MM.1S (cell line): ENCODE measurements at regions not wholly inside any gene's neighbourhood (a gene's known extent, or its start where the extent isn't known, plus 50 kb on each side); places are given as distances from the start of the nearest gene placed in this dataset.

Source experiments
- DNase-seq: peaks from one replicate; pipeline ENCODE4 v3.0.0-alpha.2; 2015
- H2AFZ ChIP-seq: fragments of 300-600 bp; sonication (generic); 2 replicates; pipeline ENCODE4 v1.6.0; 2016; ENCODE audit warnings: antibody characterized with exemption, low read length
- H3F3A ChIP-seq: fragments of 300-600 bp; sonication (generic); 2 replicates; pipeline ENCODE4 v1.6.1; 2016; ENCODE audit warnings: mild to moderate bottlenecking, antibody characterized with exemption, low read length, moderate library complexity, mixed read lengths; ENCODE audit not compliant: insufficient read depth
- H3K27ac ChIP-seq: fragments of 300-600 bp; sonication (generic); 2 replicates; pipeline ENCODE4 v1.5.1; 2016; ENCODE audit warnings: mild to moderate bottlenecking, low read length
- H3K27me3 ChIP-seq: fragments of 300-600 bp; sonication (generic); replicated peaks from 2 replicates; pipeline ENCODE4 v1.6.0; 2016; ENCODE audit warnings: low read length; ENCODE audit not compliant: insufficient read depth
- H3K36me3 ChIP-seq: fragments of 300-600 bp; sonication (generic); replicated peaks from 2 replicates; pipeline ENCODE4 v1.6.1; 2016; ENCODE audit warnings: mild to moderate bottlenecking, low read length, mixed read lengths; ENCODE audit not compliant: insufficient read depth
- H3K4me1 ChIP-seq: fragments of 300-600 bp; sonication (generic); 2 replicates; pipeline ENCODE4 v1.6.1; 2016; ENCODE audit warnings: low read length, mixed read lengths
- H3K4me2 ChIP-seq: fragments of 300-600 bp; sonication (generic); 2 replicates; pipeline ENCODE4 v1.6.0; 2016; ENCODE audit warnings: low read depth, low read length
- H3K4me3 ChIP-seq: fragments of 300-600 bp; sonication (generic); 2 replicates; pipeline ENCODE4 v1.5.1; 2016; ENCODE audit warnings: low read length, mixed read lengths
- H3K79me2 ChIP-seq: fragments of 300-600 bp; sonication (generic); 2 replicates; pipeline ENCODE4 v1.6.1; 2016; ENCODE audit warnings: mixed run types, low read length, mixed read lengths
- H3K9ac ChIP-seq: fragments of 300-600 bp; sonication (generic); 2 replicates; pipeline ENCODE4 v1.6.1; 2016; ENCODE audit warnings: low read length, mixed read lengths
- H3K9me2 ChIP-seq: fragments of 300-600 bp; sonication (generic); replicated peaks from 2 replicates; pipeline ENCODE4 v1.6.1; 2016; ENCODE audit warnings: mild to moderate bottlenecking, low read length, mixed read lengths; ENCODE audit not compliant: insufficient read depth
- H3K9me3 ChIP-seq: fragments of 300-600 bp; sonication (generic); replicated peaks from 2 replicates; pipeline ENCODE4 v1.6.1; 2016; ENCODE audit warnings: mild to moderate bottlenecking, low read length, mixed read lengths; ENCODE audit not compliant: insufficient read depth
- H4K20me1 ChIP-seq: fragments of 300-600 bp; sonication (generic); 2 replicates; pipeline ENCODE4 v1.6.1; 2016; ENCODE audit warnings: mild to moderate bottlenecking, low read length, moderate library complexity, mixed read lengths; ENCODE audit not compliant: insufficient read depth
- CTCF ChIP-seq: fragments of 300-600 bp; sonication (generic); IDR thresholded peaks from 2 replicates; pipeline ENCODE4 v1.5.1; 2016; ENCODE audit warnings: antibody characterized with exemption, low read length, mixed read lengths
- EZH2 ChIP-seq: fragments of 300-600 bp; sonication (generic); optimal IDR thresholded peaks from 2 replicates; pipeline ENCODE3; 2017; ENCODE audit warnings: low read depth, mild to moderate bottlenecking, antibody characterized with exemption, low read length, mixed read lengths
- EZH2phosphoT487 ChIP-seq: fragments of 300-600 bp; sonication (generic); IDR thresholded peaks from 2 replicates; pipeline ENCODE4 v1.6.1; 2018; ENCODE audit warnings: antibody characterized with exemption, low read length

GRCh38 chr11:116053548-116053919, 549.3 kb upstream of the CADM1 start:
- Histone ChIP-seq H3K9me3 (no peaks in the 10 kb centered on the region), H3K9me2 (no peaks in the 10 kb centered on the region), H4K20me1 (no peaks in the 10 kb centered on the region), H3K4me2 (no peak overlapping the region), H3K79me2 (no peaks in the 10 kb centered on the region), H2AFZ (no peak overlapping the region), H3K4me1 (no peaks in the 10 kb centered on the region), H3K36me3 (no peaks in the 10 kb centered on the region), H3K27ac (no peak overlapping the region), H3F3A (no peaks in the 10 kb centered on the region), H3K4me3 (no peak overlapping the region), H3K9ac (no peak overlapping the region), H3K27me3 (no peaks in the 10 kb centered on the region)
- TF ChIP-seq EZH2, result no peak
- TF ChIP-seq CTCF, result no peak
- TF ChIP-seq EZH2phosphoT487, result no peak
- no peak for DNase-seq

- Histone ChIP-seq H3F3A (no peaks in the 10 kb centered on the region), H3K27me3 (no peaks in the 10 kb centered on the region), H3K4me1 (no peaks in the 10 kb centered on the region), H3K9ac (no peak overlapping the region), H3K9me2 (no peaks in the 10 kb centered on the region), H3K4me2 (no peak overlapping the region), H3K27ac (no peak overlapping the region), H2AFZ (no peak overlapping the region), H3K36me3 (no peaks in the 10 kb centered on the region), H4K20me1 (no peaks in the 10 kb centered on the region), H3K4me3 (no peak overlapping the region), H3K9me3 (no peaks in the 10 kb centered on the region), H3K79me2 (no peaks in the 10 kb centered on the region)
- DNase-seq, result no peak
- no peak for TF ChIP-seq EZH2phosphoT487
- TF ChIP-seq CTCF, result no peak
- no peak for TF ChIP-seq EZH2
Observed at GRCh38 chr11:116052603-116053547, 548.7 kb upstream of the CADM1 start.

- no peak for DNase-seq
- Histone ChIP-seq H3K9me2 (no peaks in the 10 kb centered on the region), H3F3A (no peaks in the 10 kb centered on the region), H3K9ac (no peak overlapping the region), H3K4me3 (no peak overlapping the region), H3K36me3 (no peaks in the 10 kb centered on the region), H3K79me2 (no peaks in the 10 kb centered on the region), H3K27me3 (no peaks in the 10 kb centered on the region), H4K20me1 (no peaks in the 10 kb centered on the region), H2AFZ (no peak overlapping the region), H3K4me1 (no peaks in the 10 kb centered on the region), H3K4me2 (no peak overlapping the region), H3K9me3 (no peaks in the 10 kb centered on the region), H3K27ac (no peak overlapping the region)
- TF ChIP-seq EZH2phosphoT487, result no peak
Observed at GRCh38 chr11:116051494-116051893, 547.3 kb upstream of the CADM1 start.

GRCh38 chr11:116049383-116049782, 545.2 kb upstream of the CADM1 start:
- Histone ChIP-seq H3K27ac (no peak overlapping the region), H3K4me3 (no peak overlapping the region), H3K9me3 (no peaks in the 10 kb centered on the region), H3K9ac (no peak overlapping the region), H3K9me2 (no peaks in the 10 kb centered on the region), H3K4me2 (no peak overlapping the region), H3K27me3 (no peaks in the 10 kb centered on the region), H2AFZ (no peak overlapping the region), H3F3A (no peaks in the 10 kb centered on the region), H3K36me3 (no peaks in the 10 kb centered on the region), H3K79me2 (no peaks in the 10 kb centered on the region), H3K4me1 (no peaks in the 10 kb centered on the region), H4K20me1 (no peaks in the 10 kb centered on the region)
- DNase-seq, result no peak
- TF ChIP-seq CTCF (no peak), EZH2 (no peak), EZH2phosphoT487 (no peak)
